ENCODE measurements at regions not wholly inside any gene's neighbourhood (a gene's known extent, or its start where the extent isn't known, plus 50 kb on each side); places are given as distances from the start of the nearest gene placed in this dataset.

GRCh38 chr2:125573432-125573831, 1082.5 kb upstream of the GYPC start:
- no peak for TF ChIP-seq CTCF (IDR thresholded peaks at IDR 0.05 in 4 of 5, conservative IDR thresholded peaks at IDR 0.05 in 1 of 5)
- TF ChIP-seq POLR2A (IDR thresholded peaks at IDR 0.05), result no peak

Measured in gastrocnemius medialis (tissue), 4 donors.